HepG2 (cell line): ENCODE measurements at regions not wholly inside any gene's neighbourhood (a gene's known extent, or its start where the extent isn't known, plus 50 kb on each side); places are given as distances from the start of the nearest gene placed in this dataset.

Source experiments
- ARNT2 ChIP-seq: sonication (generic); formaldehyde crosslinking; IDR thresholded peaks from 2 replicates; pipeline ENCODE4 v1.8.0; 2022; ENCODE audit warnings: mild to moderate bottlenecking, low read depth, missing genetic modification reagents, moderate library complexity
- CBX1 ChIP-seq: IDR thresholded peaks from one replicate; pipeline ENCODE4 v1.6.1; 2016; ENCODE audit warnings: antibody characterized with exemption, low read depth
- CEBPZ ChIP-seq: IDR thresholded peaks from 2 replicates; pipeline ENCODE4 v1.6.1; 2012; ENCODE audit warnings: low read length, improper control_type of control experiment
- HDAC2 ChIP-seq: sonication (generic); formaldehyde crosslinking; IDR thresholded peaks from 2 replicates; pipeline ENCODE4 v1.4.0; 2020; ENCODE audit warnings: missing genetic modification reagents
- HMG20A ChIP-seq: IDR thresholded peaks from 2 replicates; pipeline ENCODE4 v1.6.1; 2016; ENCODE audit warnings: borderline replicate concordance
- MED13 ChIP-seq: sonication (generic); formaldehyde crosslinking; IDR thresholded peaks from 2 replicates; pipeline ENCODE4 v1.5.0; 2020; ENCODE audit warnings: missing genetic modification reagents
- MIXL1 ChIP-seq: IDR thresholded peaks from 2 replicates; pipeline ENCODE4 v1.6.1; 2016
- NFYB ChIP-seq: sonication (generic); formaldehyde crosslinking; IDR thresholded peaks from 2 replicates; pipeline ENCODE4 v1.4.0; 2020; ENCODE audit warnings: missing genetic modification reagents
- PLRG1 ChIP-seq: fragments of 450-650 bp; conservative IDR thresholded peaks from 2 replicates; pipeline ENCODE4 v1.6.1; 2016
- POLR2G ChIP-seq: fragments of 200-400 bp; formaldehyde crosslinking; IDR thresholded peaks from 2 replicates; pipeline ENCODE4 v1.6.1; 2018; ENCODE audit warnings: mild to moderate bottlenecking, low read depth, low read length, moderate library complexity
- YEATS2 ChIP-seq: sonication (generic); formaldehyde crosslinking; IDR thresholded peaks from 2 replicates; pipeline ENCODE4 v1.4.0; 2020; ENCODE audit warnings: missing genetic modification reagents, borderline replicate concordance
- ZBTB33 ChIP-seq: sonication (generic); formaldehyde crosslinking; IDR thresholded peaks from 2 replicates; pipeline ENCODE4 v1.4.0; 2020; ENCODE audit warnings: missing genetic modification reagents
- ZBTB37 ChIP-seq: sonication (generic); formaldehyde crosslinking; IDR thresholded peaks from 2 replicates; pipeline ENCODE4 v1.4.0; 2020; ENCODE audit warnings: mild to moderate bottlenecking, missing genetic modification reagents
- ZNF597 ChIP-seq: sonication (generic); formaldehyde crosslinking; IDR thresholded peaks from 2 replicates; pipeline ENCODE4 v1.5.0; 2020; ENCODE audit warnings: missing genetic modification reagents
- ZNF883 ChIP-seq: sonication (generic); formaldehyde crosslinking; IDR thresholded peaks from 2 replicates; pipeline ENCODE4 v1.5.1; 2020; ENCODE audit warnings: mild to moderate bottlenecking, missing genetic modification reagents; ENCODE audit errors: not compliant biosample characterization
- TF ChIP-seq, protein P1 (sequence below): sonication (generic); formaldehyde crosslinking; IDR thresholded peaks from 2 replicates; pipeline ENCODE4 v1.4.0; 2020; ENCODE audit warnings: missing genetic modification reagents
- TF ChIP-seq, protein P2 (sequence below): sonication (generic); formaldehyde crosslinking; IDR thresholded peaks from 2 replicates; pipeline ENCODE4 v1.4.0; 2020; ENCODE audit warnings: missing genetic modification reagents

DNA sequence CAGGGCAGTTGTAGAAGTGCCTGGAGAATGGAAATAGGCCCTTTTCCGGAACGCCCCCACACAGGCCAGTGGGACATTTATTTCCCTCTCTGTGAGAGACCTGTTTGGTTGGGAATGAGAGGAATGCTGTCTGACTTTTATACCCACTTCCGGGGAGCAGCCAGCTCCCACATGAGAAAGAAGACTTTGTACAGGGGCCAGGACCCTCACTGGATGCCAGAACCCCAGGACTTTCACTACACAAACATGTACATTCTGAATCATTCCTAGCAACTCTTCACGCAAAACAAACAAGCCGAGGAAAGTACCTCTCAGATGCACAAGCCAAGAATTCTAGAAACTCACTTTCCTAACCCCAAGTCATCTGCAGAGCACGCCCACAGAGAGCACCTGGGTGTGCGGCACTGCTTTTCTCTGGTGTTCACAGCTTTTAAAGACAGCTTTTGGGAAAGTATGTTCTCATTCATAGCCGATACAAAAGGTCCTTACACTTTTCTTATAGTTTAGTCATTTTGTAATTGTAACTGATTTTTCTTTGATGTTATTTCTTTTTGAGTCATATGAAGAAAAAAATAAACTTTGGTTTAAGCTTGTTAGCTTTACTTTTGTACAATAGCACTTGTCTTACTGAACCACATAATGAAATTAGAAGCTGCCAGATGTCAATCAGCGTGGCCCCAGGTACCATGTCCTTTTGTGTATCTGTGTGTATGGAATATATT, 856.1 kb upstream of the ID2 start (continued):
- TF ChIP-seq MED13 (CRISPR knock-in tag), result no peak
- no peak for TF ChIP-seq ZNF597
- TF ChIP-seq, protein P1, sequence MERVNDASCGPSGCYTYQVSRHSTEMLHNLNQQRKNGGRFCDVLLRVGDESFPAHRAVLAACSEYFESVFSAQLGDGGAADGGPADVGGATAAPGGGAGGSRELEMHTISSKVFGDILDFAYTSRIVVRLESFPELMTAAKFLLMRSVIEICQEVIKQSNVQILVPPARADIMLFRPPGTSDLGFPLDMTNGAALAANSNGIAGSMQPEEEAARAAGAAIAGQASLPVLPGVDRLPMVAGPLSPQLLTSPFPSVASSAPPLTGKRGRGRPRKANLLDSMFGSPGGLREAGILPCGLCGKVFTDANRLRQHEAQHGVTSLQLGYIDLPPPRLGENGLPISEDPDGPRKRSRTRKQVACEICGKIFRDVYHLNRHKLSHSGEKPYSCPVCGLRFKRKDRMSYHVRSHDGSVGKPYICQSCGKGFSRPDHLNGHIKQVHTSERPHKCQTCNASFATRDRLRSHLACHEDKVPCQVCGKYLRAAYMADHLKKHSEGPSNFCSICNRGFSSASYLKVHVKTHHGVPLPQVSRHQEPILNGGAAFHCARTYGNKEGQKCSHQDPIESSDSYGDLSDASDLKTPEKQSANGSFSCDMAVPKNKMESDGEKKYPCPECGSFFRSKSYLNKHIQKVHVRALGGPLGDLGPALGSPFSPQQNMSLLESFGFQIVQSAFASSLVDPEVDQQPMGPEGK (CRISPR knock-in tag), result no peak
- TF ChIP-seq HMG20A (CRISPR knock-in tag), result peak; percentile 55; the same call in 1 of the 2 replicates
- no peak for TF ChIP-seq ZBTB33 (CRISPR knock-in tag)
- no peak for TF ChIP-seq YEATS2
- TF ChIP-seq POLR2G, result no peak
- no peak for TF ChIP-seq CEBPZ
- no peak for TF ChIP-seq ZNF883 (CRISPR knock-in tag)
- TF ChIP-seq, protein P2, sequence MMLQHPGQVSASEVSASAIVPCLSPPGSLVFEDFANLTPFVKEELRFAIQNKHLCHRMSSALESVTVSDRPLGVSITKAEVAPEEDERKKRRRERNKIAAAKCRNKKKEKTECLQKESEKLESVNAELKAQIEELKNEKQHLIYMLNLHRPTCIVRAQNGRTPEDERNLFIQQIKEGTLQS (CRISPR knock-in tag), result no peak
- no peak for TF ChIP-seq PLRG1
- TF ChIP-seq CBX1, result no peak
- TF ChIP-seq MIXL1, result no peak
- TF ChIP-seq NFYB (CRISPR knock-in tag), result no peak
- TF ChIP-seq HDAC2 (CRISPR knock-in tag), result 0 out of 2 replicates have a peak, but pooled peaks have one; percentile 14
- no peak for TF ChIP-seq ARNT2
- no peak for TF ChIP-seq ZBTB37 (CRISPR knock-in tag)
